Tibial nerve (tissue), 4 donors: ENCODE measurements at regions not wholly inside any gene's neighbourhood (a gene's known extent, or its start where the extent isn't known, plus 50 kb on each side); places are given as distances from the start of the nearest gene placed in this dataset.
"Not testable (repeated sequence)": the region's sequence is repeated elsewhere in the genome, so short reads cannot be mapped to it uniquely, and the experiment has no call there.

ENCODE experiments used
- DNase-seq, 2 donors: peaks; one replicate each; pipeline ENCODE4 v3.0.0-alpha.2; 2019; ENCODE audit warnings: low spot score in 2 of 2
- H3K27ac ChIP-seq, 4 donors: fragments of 200-600 bp; sonication (generic) in 3 of 4; one replicate each; pipeline ENCODE4 v1.5.1; 2017 to 2019; ENCODE audit warnings: mild to moderate bottlenecking in 1 of 4
- H3K27me3 ChIP-seq, 2 donors: fragments of 200-600 bp; sonication (generic) in 1 of 2; one replicate each; pipeline versions ENCODE4 v1.5.1 to v1.6.0; 2017 to 2019
- H3K36me3 ChIP-seq, 3 donors: fragments of 200-600 bp; sonication (generic); one replicate each; pipeline ENCODE4 v1.5.1; 2018 to 2019
- H3K4me1 ChIP-seq, 4 donors: fragments of 200-600 bp; sonication (generic) in 3 of 4; one replicate each; pipeline ENCODE4 v1.5.1; 2017 to 2019
- H3K4me3 ChIP-seq, 4 donors: fragments of 200-600 bp; sonication (generic) in 3 of 4; one replicate each; pipeline ENCODE4 v1.5.1; 2017 to 2019; ENCODE audit warnings: mild to moderate bottlenecking in 1 of 4, moderate library complexity in 1 of 4
- H3K9me3 ChIP-seq, 4 donors: fragments of 200-600 bp; sonication (generic) in 3 of 4; one replicate each; pipeline ENCODE4 v1.5.1; 2017 to 2019
- CTCF ChIP-seq, 5 experiments: fragments of 200-600 bp in 3 of 5; fragments of 450-650 bp in 2 of 5; sonication (generic) in 3 of 5; IDR thresholded peaks; one replicate each; pipeline ENCODE4 v1.5.1; 2016 to 2019; ENCODE audit warnings: antibody characterized with exemption in 5 of 5, mild to moderate bottlenecking in 3 of 5, moderate library complexity in 2 of 5
- EP300 ChIP-seq, 2 donors: sonication (generic); formaldehyde crosslinking; IDR thresholded peaks; one replicate each; pipeline ENCODE4 v1.6.1; 2017; ENCODE audit warnings: antibody characterized with exemption in 2 of 2, mild to moderate bottlenecking in 1 of 2
- POLR2A ChIP-seq, 2 donors: fragments of 450-650 bp; IDR thresholded peaks; one replicate each; pipeline ENCODE4 v1.6.1; 2017; ENCODE audit warnings: antibody characterized with exemption in 2 of 2, mild to moderate bottlenecking in 2 of 2, moderate library complexity in 2 of 2
- WGBS, 2 donors: methylation state at CpG; one replicate each; pipeline ENCODE4 v1.1.5; 2018; 5-methylcytosine and 5-hydroxymethylcytosine counted together

GRCh38 chr4:64756016-64756415 lies 346.8 kb upstream of the TECRL start:
- no peaks in the 10 kb centered on the region for H3K4me1 ChIP-seq
- no peak overlapping the region for H3K27ac ChIP-seq
- no peaks in the 10 kb centered on the region for H3K27me3 ChIP-seq
- H3K9me3 ChIP-seq: peaks cover 0 to 10% (median 0%) of the 10 kb centered on the region in 4 donors
- no peaks in the 10 kb centered on the region for H3K36me3 ChIP-seq
- TF ChIP-seq EP300 (IDR thresholded peaks at IDR 0.05) (no peak), CTCF (IDR thresholded peaks at IDR 0.05) (no peak), POLR2A (IDR thresholded peaks at IDR 0.05) (no peak)
- no peak overlapping the region for H3K4me3 ChIP-seq
- WGBS, 2 donors: 24 to 26% methylated on average over 2 of the region's 2 CpGs
- no peak for DNase-seq

- no peak for DNase-seq
- no peaks in the 10 kb centered on the region for H3K9me3 ChIP-seq
- no peaks in the 10 kb centered on the region for H3K27me3 ChIP-seq
- no peak overlapping the region for H3K27ac ChIP-seq
- H3K4me1 ChIP-seq: no peaks in the 10 kb centered on the region
- WGBS, 2 donors: 87 to 92% methylated on average over 17 to 19 of the region's 21 CpGs
- TF ChIP-seq POLR2A (IDR thresholded peaks at IDR 0.05): no peak
- no peak for TF ChIP-seq EP300 (IDR thresholded peaks at IDR 0.05)
- TF ChIP-seq CTCF (IDR thresholded peaks at IDR 0.05): no peak
- no peak overlapping the region for H3K4me3 ChIP-seq
- H3K36me3 ChIP-seq: no peaks in the 10 kb centered on the region
Measured at GRCh38 chr4:64747919-64748715, 338.9 kb upstream of the TECRL start.

GRCh38 chr4:64738240-64738639 lies 329.0 kb upstream of the TECRL start:
- H3K9me3 ChIP-seq: no peaks in the 10 kb centered on the region
- TF ChIP-seq POLR2A (IDR thresholded peaks at IDR 0.05) (no peak), EP300 (IDR thresholded peaks at IDR 0.05) (no peak), CTCF (IDR thresholded peaks at IDR 0.05) (no peak)
- 90 to 94% methylated on average over 3 of the region's 3 CpGs for WGBS, 2 donors
- no peaks in the 10 kb centered on the region for H3K36me3 ChIP-seq
- DNase-seq: no peak
- no peak overlapping the region for H3K27ac ChIP-seq
- no peaks in the 10 kb centered on the region for H3K27me3 ChIP-seq
- H3K4me3 ChIP-seq: no peak overlapping the region
- no peaks in the 10 kb centered on the region for H3K4me1 ChIP-seq

- not testable (repeated sequence) for H3K4me3 ChIP-seq, H3K36me3 ChIP-seq, H3K4me1 ChIP-seq, DNase-seq, H3K27me3 ChIP-seq, H3K9me3 ChIP-seq, H3K27ac ChIP-seq
- 45 to 66% methylated on average over 2 of the region's 2 CpGs for WGBS, 2 donors
Measured at GRCh38 chr4:64737854-64738138, 328.5 kb upstream of the TECRL start.

GRCh38 chr4:64737026-64737853 lies 328.0 kb upstream of the TECRL start:
- no peaks in the 10 kb centered on the region for H3K27me3 ChIP-seq
- no peak overlapping the region for H3K27ac ChIP-seq
- no peaks in the 10 kb centered on the region for H3K9me3 ChIP-seq
- H3K4me1 ChIP-seq: no peaks in the 10 kb centered on the region
- DNase-seq: no peak
- 60 to 64% methylated on average over 2 of the region's 2 CpGs for WGBS, 2 donors
- H3K36me3 ChIP-seq: no peaks in the 10 kb centered on the region
- TF ChIP-seq CTCF (IDR thresholded peaks at IDR 0.05) (no peak), EP300 (IDR thresholded peaks at IDR 0.05) (no peak), POLR2A (IDR thresholded peaks at IDR 0.05) (no peak)
- H3K4me3 ChIP-seq: no peak overlapping the region
